Midbrain (tissue), 1 donor: ENCODE measurements at regions not wholly inside any gene's neighbourhood (a gene's known extent, or its start where the extent isn't known, plus 50 kb on each side); places are given as distances from the start of the nearest gene placed in this dataset.
A peak's percentile ranks its signal among the peaks of the same experiment; 100 is the strongest.

Source experiments
- DNase-seq: peaks from one replicate; lab custom pipeline; 2025; lab: John Stamatoyannopoulos, UW

- DNase-seq, result no peak
These were observed 663.9 kb downstream of the POM121L12 start for GRCh38 chr7:53699215-53699837.

GRCh38 chr7:53719122-53719521, 683.7 kb downstream of the POM121L12 start:
- DNase-seq, result no peak

GRCh38 chr7:53740971-53741370, 705.5 kb downstream of the POM121L12 start:
- no peak for DNase-seq

- no peak for DNase-seq
These were observed 708.4 kb downstream of the POM121L12 start for GRCh38 chr7:53743697-53744402.

- no peak for DNase-seq
These were observed 708.9 kb downstream of the POM121L12 start for GRCh38 chr7:53744403-53744760.

GRCh38 chr7:53756946-53757345, 721.5 kb downstream of the POM121L12 start:
- DNase-seq, result no peak

- DNase-seq, result no peak
These were observed 732.8 kb downstream of the POM121L12 start for GRCh38 chr7:53768186-53768585.

GRCh38 chr7:53771701-53772100, 736.3 kb downstream of the POM121L12 start:
- DNase-seq, result no peak

- no peak for DNase-seq
These were observed 740.9 kb downstream of the POM121L12 start for GRCh38 chr7:53776323-53776722.

GRCh38 chr7:53789741-53790140, 752.4 kb upstream of the VSTM2A start:
- DNase-seq, result no peak

- no peak for DNase-seq
These were observed 747.4 kb upstream of the VSTM2A start for GRCh38 chr7:53794816-53795215.

GRCh38 chr7:53800746-53801145, 741.4 kb upstream of the VSTM2A start:
- DNase-seq, result no peak

GRCh38 chr7:53806119-53806518, 736.1 kb upstream of the VSTM2A start:
- no peak for DNase-seq

- no peak for DNase-seq
These were observed 730.6 kb upstream of the VSTM2A start for GRCh38 chr7:53811555-53812079.

- no peak for DNase-seq
These were observed 730.0 kb upstream of the VSTM2A start for GRCh38 chr7:53812135-53812534.

- no peak for DNase-seq
These were observed 706.9 kb upstream of the VSTM2A start for GRCh38 chr7:53835301-53835700.

- DNase-seq, result no peak
These were observed 664.5 kb upstream of the VSTM2A start for GRCh38 chr7:53877688-53878087.

GRCh38 chr7:53900856-53901528, 641.2 kb upstream of the VSTM2A start:
- DNase-seq, result no peak

- no peak for DNase-seq
These were observed 637.8 kb upstream of the VSTM2A start for GRCh38 chr7:53904355-53904754.

GRCh38 chr7:53917637-53918036, 624.5 kb upstream of the VSTM2A start:
- DNase-seq, result no peak

GRCh38 chr7:53920011-53920410, 622.2 kb upstream of the VSTM2A start:
- no peak for DNase-seq

- no peak for DNase-seq
These were observed 601.7 kb upstream of the VSTM2A start for GRCh38 chr7:53940483-53940882.

GRCh38 chr7:53947732-53948131, 594.4 kb upstream of the VSTM2A start:
- DNase-seq, result peak; percentile 2
